ENCODE measurements at regions not wholly inside any gene's neighbourhood (a gene's known extent, or its start where the extent isn't known, plus 50 kb on each side); places are given as distances from the start of the nearest gene placed in this dataset.

DNA sequence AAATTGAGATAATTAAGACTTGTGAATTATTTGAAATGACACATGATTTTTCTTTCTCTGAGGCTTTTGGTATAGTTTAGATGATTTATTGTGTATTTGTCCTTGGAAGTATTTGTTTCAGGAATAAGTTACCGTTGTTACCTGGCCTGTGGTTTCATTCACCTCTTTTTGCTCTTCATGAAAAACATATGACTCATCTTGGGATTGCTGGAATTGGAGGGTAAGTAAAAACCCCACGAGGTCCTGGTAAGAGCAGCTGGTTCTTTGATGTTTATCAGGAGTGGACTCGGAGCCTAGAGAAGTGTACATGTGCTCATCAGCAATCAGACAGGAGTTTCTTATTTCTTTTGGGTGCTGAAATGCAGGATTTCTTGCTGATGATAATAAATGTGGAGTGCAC is 275.3 kb downstream of the PSAT1 start:
- TF ChIP-seq EZH2 (optimal IDR thresholded peaks at IDR 0.05; ENCODE audit: low read depth, low read length): no peak
- TF ChIP-seq, protein P1, sequence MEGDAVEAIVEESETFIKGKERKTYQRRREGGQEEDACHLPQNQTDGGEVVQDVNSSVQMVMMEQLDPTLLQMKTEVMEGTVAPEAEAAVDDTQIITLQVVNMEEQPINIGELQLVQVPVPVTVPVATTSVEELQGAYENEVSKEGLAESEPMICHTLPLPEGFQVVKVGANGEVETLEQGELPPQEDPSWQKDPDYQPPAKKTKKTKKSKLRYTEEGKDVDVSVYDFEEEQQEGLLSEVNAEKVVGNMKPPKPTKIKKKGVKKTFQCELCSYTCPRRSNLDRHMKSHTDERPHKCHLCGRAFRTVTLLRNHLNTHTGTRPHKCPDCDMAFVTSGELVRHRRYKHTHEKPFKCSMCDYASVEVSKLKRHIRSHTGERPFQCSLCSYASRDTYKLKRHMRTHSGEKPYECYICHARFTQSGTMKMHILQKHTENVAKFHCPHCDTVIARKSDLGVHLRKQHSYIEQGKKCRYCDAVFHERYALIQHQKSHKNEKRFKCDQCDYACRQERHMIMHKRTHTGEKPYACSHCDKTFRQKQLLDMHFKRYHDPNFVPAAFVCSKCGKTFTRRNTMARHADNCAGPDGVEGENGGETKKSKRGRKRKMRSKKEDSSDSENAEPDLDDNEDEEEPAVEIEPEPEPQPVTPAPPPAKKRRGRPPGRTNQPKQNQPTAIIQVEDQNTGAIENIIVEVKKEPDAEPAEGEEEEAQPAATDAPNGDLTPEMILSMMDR (IDR thresholded peaks at IDR 0.05; ENCODE audit: low read length): no peak
- no peak for TF ChIP-seq EZH2phosphoT487 (IDR thresholded peaks at IDR 0.05; ENCODE audit: low read length)
